Spinal cord (tissue), 9 donors: ENCODE measurements at regions not wholly inside any gene's neighbourhood (a gene's known extent, or its start where the extent isn't known, plus 50 kb on each side); places are given as distances from the start of the nearest gene placed in this dataset.

ENCODE experiments used
- DNase-seq, 6 donors: peaks; one replicate each; pipeline versions ENCODE4 v3.0.0 to v3.0.0-alpha.2; 2013 to 2015; ENCODE audit warnings: low spot score in 6 of 6, low read depth in 4 of 6
- H3K27ac ChIP-seq: one replicate; pipeline ENCODE4 v1.5.1; 2013; ENCODE audit warnings: low read depth, low read length, control low read depth
- H3K27me3 ChIP-seq: one replicate; pipeline ENCODE4 v1.6.1; 2013; ENCODE audit warnings: low read length; ENCODE audit not compliant: control insufficient read depth, insufficient read depth
- H3K36me3 ChIP-seq: one replicate; pipeline ENCODE4 v1.6.1; 2013; ENCODE audit warnings: low read length; ENCODE audit not compliant: control insufficient read depth, insufficient read depth
- H3K4me1 ChIP-seq: one replicate; pipeline ENCODE4 v1.6.1; 2013; ENCODE audit warnings: low read length; ENCODE audit not compliant: control insufficient read depth, insufficient read depth
- H3K4me3 ChIP-seq: one replicate; pipeline ENCODE4 v1.5.1; 2013; ENCODE audit warnings: low read depth, low read length, control low read depth
- H3K9me3 ChIP-seq: one replicate; pipeline ENCODE4 v1.6.1; 2013; ENCODE audit warnings: low read length; ENCODE audit not compliant: control insufficient read depth, insufficient read depth
- WGBS: methylation state at CpG from one replicate; pipeline ENCODE4 v1.1.5; 2013; ENCODE audit warnings: missing lambda C conversion rate; ENCODE audit not compliant: insufficient coverage; 5-methylcytosine and 5-hydroxymethylcytosine counted together
- donor health status: healthy.

- Histone ChIP-seq H3K27me3 (no peaks in the 10 kb centered on the region), H3K36me3 (no peaks in the 10 kb centered on the region), H3K4me3 (no peak overlapping the region), H3K4me1 (no peaks in the 10 kb centered on the region), H3K27ac (no peak overlapping the region), H3K9me3 (no peaks in the 10 kb centered on the region)
- no peak for DNase-seq
- WGBS: 57% methylated on average over 1 of the region's 1 CpG
Observed at GRCh38 chr13:74847966-74848365, 634.0 kb downstream of the TBC1D4 start.

DNA sequence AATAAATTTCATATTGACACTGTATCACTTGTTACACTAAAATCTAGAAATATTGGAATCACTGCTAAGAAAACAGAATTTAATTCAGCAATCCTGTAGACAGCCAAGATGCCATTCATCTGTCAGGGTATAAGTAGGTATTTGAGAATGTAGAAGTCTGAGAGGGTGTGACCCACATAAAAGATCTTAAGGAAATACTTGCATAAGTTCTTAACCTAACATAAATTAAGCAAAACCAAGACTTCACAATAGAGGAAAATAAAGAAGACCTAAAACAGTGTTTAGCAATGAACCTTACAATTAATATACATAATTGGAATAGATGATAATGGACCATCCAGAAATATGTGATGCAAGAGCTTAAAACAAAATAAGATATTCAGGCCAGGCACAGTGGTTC is 636.2 kb downstream of the TBC1D4 start:
- no peaks in the 10 kb centered on the region for H3K27me3 ChIP-seq
- no peak overlapping the region for H3K4me3 ChIP-seq
- no peak for DNase-seq
- no peaks in the 10 kb centered on the region for H3K36me3 ChIP-seq
- no peaks in the 10 kb centered on the region for H3K4me1 ChIP-seq
- no peaks in the 10 kb centered on the region for H3K9me3 ChIP-seq
- H3K27ac ChIP-seq: no peak overlapping the region

DNA sequence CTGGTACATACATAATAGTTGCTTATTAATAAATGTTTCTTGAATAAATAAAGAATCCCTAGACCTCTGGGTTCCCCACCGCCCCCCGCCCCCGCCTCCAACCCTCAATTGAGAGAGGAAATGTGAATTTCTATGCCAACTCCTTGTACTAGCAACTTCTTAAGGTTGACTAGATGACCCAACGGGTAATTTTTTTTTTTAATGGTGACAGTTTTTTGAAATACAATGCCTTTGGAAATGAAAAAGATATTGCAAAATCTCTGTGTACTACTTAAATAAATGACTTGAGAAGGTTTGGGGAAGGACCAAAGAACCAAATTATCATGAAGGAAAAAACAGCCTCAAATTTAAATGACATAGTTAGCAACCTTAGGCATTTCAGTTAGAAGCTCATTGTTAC is 640.3 kb downstream of the TBC1D4 start:
- no peak overlapping the region for H3K4me3 ChIP-seq
- no CpG with 5 or more reads among the region's 4 CpGs for WGBS

DNA sequence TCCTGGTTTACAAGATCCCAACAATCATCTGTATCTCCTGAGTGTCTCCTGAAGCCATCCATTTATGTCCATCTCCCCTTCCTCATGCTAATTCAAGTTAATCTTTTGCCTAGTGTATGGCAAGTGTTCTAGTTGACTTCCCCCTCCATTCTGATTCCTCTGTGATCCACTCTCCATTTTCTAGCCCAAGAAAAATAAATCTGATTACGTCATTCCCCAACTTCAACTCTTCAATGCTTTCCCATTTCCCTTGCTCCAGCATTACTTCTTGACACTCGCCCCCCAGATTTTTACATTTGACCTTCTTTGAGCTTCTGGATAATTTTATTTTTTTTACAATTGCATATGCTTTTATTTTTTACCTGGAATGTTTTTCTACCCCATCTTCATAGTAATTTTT is 640.8 kb downstream of the TBC1D4 start:
- WGBS: 83% methylated on average over 1 of the region's 2 CpGs
- H3K9me3 ChIP-seq: no peaks in the 10 kb centered on the region
- no peaks in the 10 kb centered on the region for H3K27me3 ChIP-seq
- no peaks in the 10 kb centered on the region for H3K36me3 ChIP-seq
- H3K4me1 ChIP-seq: no peaks in the 10 kb centered on the region
- no peak overlapping the region for H3K4me3 ChIP-seq
- DNase-seq: no peak
- H3K27ac ChIP-seq: no peak overlapping the region

More for the DNA sequence above, 640.3 kb downstream of the TBC1D4 start:
- Histone ChIP-seq H3K27me3 (no peaks in the 10 kb centered on the region), H3K27ac (no peak overlapping the region), H3K9me3 (no peaks in the 10 kb centered on the region), H3K4me1 (no peaks in the 10 kb centered on the region), H3K36me3 (no peaks in the 10 kb centered on the region)
- DNase-seq: no peak

GRCh38 chr13:74839656-74840055 is 642.3 kb downstream of the TBC1D4 start:
- Histone ChIP-seq H3K9me3 (no peaks in the 10 kb centered on the region), H3K4me1 (no peaks in the 10 kb centered on the region), H3K4me3 (no peak overlapping the region), H3K36me3 (no peaks in the 10 kb centered on the region), H3K27ac (no peak overlapping the region), H3K27me3 (no peaks in the 10 kb centered on the region)
- DNase-seq: no peak

DNA sequence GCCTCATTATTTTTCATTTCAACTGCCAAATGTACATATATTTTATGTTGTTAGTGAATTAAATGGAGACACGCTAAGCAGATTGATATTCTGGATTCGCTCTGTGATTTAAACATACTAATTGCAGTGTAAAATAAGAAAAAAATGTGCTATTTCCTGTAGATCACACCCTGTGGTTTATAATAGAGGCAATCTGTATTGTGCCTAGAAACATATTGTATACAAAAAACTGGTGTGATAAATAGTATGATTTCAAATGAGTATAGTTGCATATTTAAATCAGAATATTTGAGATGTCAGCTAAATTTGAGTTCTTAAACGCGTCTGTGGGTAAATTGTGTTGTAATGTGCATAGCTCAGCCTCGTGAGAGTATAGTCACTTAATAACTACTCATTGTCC is 643.9 kb downstream of the TBC1D4 start:
- H3K4me1 ChIP-seq: no peaks in the 10 kb centered on the region
- no peaks in the 10 kb centered on the region for H3K36me3 ChIP-seq
- H3K27me3 ChIP-seq: no peaks in the 10 kb centered on the region
- WGBS: no CpG with 5 or more reads among the region's 5 CpGs
- no peak overlapping the region for H3K27ac ChIP-seq
- H3K9me3 ChIP-seq: no peaks in the 10 kb centered on the region
- no peak overlapping the region for H3K4me3 ChIP-seq
- DNase-seq: no peak

DNA sequence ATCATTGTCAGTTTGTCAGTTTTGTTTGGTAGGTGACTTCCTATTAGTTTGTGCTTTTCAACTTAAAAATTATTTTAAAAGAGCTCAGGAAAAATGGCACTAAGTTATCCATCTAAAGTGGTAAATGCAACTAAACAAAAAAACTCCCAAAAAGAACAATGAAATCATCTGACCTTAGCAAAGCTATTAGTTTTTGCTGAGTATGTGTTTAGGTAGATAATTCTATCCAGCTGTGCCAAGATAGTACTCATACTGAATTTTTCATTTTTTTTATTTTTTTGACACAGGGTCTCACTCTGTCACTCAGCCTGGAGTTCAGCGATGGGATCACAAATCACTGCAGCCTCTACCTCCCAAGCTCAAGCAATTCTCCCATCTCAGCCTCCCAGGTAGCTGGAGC is 645.3 kb downstream of the TBC1D4 start:
- WGBS: 88% methylated on average over 1 of the region's 1 CpG
- H3K4me3 ChIP-seq: no peak overlapping the region
- H3K27ac ChIP-seq: no peak overlapping the region
- H3K9me3 ChIP-seq: no peaks in the 10 kb centered on the region
- DNase-seq: no peak
- no peaks in the 10 kb centered on the region for H3K36me3 ChIP-seq
- no peaks in the 10 kb centered on the region for H3K27me3 ChIP-seq
- H3K4me1 ChIP-seq: no peaks in the 10 kb centered on the region

DNA sequence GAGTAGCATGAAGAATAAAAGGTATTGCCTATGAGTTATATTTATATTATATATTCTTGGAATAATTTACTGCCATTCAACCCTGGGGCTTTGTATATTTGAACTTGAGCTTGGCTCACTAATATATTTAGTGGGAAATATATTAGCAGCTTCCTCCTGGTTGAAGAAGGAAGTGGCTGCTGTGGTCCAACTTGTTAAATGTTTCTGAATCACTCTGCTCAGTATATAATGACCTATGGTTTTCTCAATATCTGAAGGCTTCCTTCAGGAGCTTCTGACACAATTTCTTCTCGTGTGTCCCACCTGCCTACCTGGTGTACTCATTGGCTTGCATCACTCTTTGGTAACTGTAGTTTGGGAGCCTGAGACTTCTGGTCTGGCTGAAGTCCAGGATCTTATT is 646.4 kb downstream of the TBC1D4 start:
- H3K4me1 ChIP-seq: no peaks in the 10 kb centered on the region
- DNase-seq: no peak
- H3K27me3 ChIP-seq: no peaks in the 10 kb centered on the region
- no peak overlapping the region for H3K4me3 ChIP-seq
- H3K36me3 ChIP-seq: no peaks in the 10 kb centered on the region
- no peak overlapping the region for H3K27ac ChIP-seq
- no peaks in the 10 kb centered on the region for H3K9me3 ChIP-seq
- WGBS: 100% methylated on average over 1 of the region's 1 CpG

GRCh38 chr13:74825938-74826246 is 656.1 kb downstream of the TBC1D4 start:
- Histone ChIP-seq H3K9me3 (no peaks in the 10 kb centered on the region), H3K4me3 (no peak overlapping the region), H3K27ac (no peak overlapping the region), H3K27me3 (no peaks in the 10 kb centered on the region), H3K4me1 (no peaks in the 10 kb centered on the region), H3K36me3 (no peaks in the 10 kb centered on the region)
- no peak for DNase-seq

DNA sequence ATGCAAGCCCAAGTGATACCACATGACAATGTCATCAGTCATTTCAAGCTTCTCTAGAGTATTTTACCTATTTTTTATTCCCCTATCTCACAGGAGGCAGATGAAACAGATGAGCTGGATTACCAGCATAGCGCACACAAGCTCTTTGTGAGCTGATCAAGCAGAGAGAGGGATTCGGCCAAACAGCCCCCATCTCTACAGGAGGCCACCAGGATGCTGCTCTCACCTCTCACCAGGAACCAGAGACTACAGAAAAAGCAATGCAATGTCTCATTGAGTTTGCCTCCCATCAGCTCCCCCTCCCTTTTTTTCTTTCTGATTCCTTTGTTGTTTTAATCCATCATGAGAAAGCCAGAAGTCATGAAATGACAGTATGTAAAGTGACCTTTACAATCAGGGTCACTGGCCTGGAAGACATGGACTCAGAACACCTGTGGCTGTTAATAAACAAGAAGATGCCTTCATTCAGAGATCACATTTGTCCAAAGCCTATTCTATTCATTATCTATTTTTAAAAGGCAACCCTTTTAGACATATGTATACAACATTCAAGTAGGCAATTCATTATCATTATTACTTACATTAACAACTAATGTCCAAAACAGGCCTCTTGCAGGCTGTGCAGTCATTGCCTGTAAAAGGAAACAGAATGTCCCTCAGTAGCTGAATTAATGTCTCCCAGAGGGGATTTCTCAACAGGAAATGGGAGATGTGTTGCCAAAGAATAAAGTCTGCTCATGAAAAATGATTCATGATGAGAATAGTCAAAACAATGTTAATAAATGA is 656.6 kb downstream of the TBC1D4 start:
- 52% methylated on average over 2 of the region's 2 CpGs for WGBS
- H3K4me3 ChIP-seq: no peak overlapping the region
- DNase-seq: no peak
- H3K27ac ChIP-seq: no peak overlapping the region
- no peaks in the 10 kb centered on the region for H3K27me3 ChIP-seq
- no peaks in the 10 kb centered on the region for H3K9me3 ChIP-seq
- no peaks in the 10 kb centered on the region for H3K4me1 ChIP-seq
- no peaks in the 10 kb centered on the region for H3K36me3 ChIP-seq
